ENCODE measurements at regions not wholly inside any gene's neighbourhood (a gene's known extent, or its start where the extent isn't known, plus 50 kb on each side); places are given as distances from the start of the nearest gene placed in this dataset.
A peak's percentile ranks its signal among the peaks of the same experiment; 100 is the strongest.
"Not testable (repeated sequence)": the region's sequence is repeated elsewhere in the genome, so short reads cannot be mapped to it uniquely, and the experiment has no call there.

GRCh38 chr15:62320259-62320658 is 155.2 kb upstream of the C2CD4B start:
- TF ChIP-seq, protein P1, sequence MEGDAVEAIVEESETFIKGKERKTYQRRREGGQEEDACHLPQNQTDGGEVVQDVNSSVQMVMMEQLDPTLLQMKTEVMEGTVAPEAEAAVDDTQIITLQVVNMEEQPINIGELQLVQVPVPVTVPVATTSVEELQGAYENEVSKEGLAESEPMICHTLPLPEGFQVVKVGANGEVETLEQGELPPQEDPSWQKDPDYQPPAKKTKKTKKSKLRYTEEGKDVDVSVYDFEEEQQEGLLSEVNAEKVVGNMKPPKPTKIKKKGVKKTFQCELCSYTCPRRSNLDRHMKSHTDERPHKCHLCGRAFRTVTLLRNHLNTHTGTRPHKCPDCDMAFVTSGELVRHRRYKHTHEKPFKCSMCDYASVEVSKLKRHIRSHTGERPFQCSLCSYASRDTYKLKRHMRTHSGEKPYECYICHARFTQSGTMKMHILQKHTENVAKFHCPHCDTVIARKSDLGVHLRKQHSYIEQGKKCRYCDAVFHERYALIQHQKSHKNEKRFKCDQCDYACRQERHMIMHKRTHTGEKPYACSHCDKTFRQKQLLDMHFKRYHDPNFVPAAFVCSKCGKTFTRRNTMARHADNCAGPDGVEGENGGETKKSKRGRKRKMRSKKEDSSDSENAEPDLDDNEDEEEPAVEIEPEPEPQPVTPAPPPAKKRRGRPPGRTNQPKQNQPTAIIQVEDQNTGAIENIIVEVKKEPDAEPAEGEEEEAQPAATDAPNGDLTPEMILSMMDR (conservative IDR thresholded peaks at IDR 0.05; ENCODE audit: low read length) = no peak
- no peak for DNase-seq (ENCODE audit: low read depth)
- H3K4me3 ChIP-seq (ENCODE audit: low read length) = no peak overlapping the region

- no peak overlapping the region for H3K4me3 ChIP-seq (ENCODE audit: low read length)
- DNase-seq (ENCODE audit: low read depth) = no peak
- TF ChIP-seq, protein P1 (conservative IDR thresholded peaks at IDR 0.05; ENCODE audit: low read length) = no peak
Measured at GRCh38 chr15:62323353-62323890, 158.3 kb upstream of the C2CD4B start.

GRCh38 chr15:62324382-62324781 is 159.3 kb upstream of the C2CD4B start:
- TF ChIP-seq, protein P1 (conservative IDR thresholded peaks at IDR 0.05; ENCODE audit: low read length) = no peak
- no peak overlapping the region for H3K4me3 ChIP-seq (ENCODE audit: low read length)
- peak; percentile 74 for DNase-seq (ENCODE audit: low read depth)

DNA sequence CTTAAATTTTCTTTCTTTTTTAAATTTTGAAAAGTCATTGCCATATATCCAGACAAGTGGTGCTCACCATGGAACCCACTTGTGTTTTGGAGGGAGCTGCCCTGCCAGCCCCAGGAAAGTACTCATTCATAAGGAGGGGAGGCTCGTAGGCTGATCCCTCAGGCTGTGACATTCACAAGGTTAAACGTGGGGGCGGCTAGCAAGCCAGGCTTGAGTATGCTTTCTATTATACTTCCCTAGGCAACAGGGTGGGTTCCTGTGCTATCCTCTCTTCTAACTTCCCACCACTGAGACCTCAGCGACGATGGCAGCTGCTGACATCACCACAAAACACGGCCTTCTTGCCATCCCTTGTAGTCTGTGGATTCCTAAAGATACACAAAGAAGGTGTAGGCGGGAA is 160.5 kb upstream of the C2CD4B start:
- DNase-seq (ENCODE audit: low read depth) = no peak
- no peak overlapping the region for H3K4me3 ChIP-seq (ENCODE audit: low read length)
- TF ChIP-seq, protein P1 (conservative IDR thresholded peaks at IDR 0.05; ENCODE audit: low read length) = no peak

GRCh38 chr15:62326460-62327011 is 161.5 kb upstream of the C2CD4B start:
- no peak for DNase-seq (ENCODE audit: low read depth)
- H3K4me3 ChIP-seq (ENCODE audit: low read length) = no peak overlapping the region
- TF ChIP-seq, protein P1 (conservative IDR thresholded peaks at IDR 0.05; ENCODE audit: low read length) = no peak

- TF ChIP-seq, protein P1 (conservative IDR thresholded peaks at IDR 0.05; ENCODE audit: low read length) = no peak
- DNase-seq (ENCODE audit: low read depth) = no peak
- H3K4me3 ChIP-seq (ENCODE audit: low read length) = no peak overlapping the region
Measured at GRCh38 chr15:62327406-62327805, 162.3 kb upstream of the C2CD4B start.

DNA sequence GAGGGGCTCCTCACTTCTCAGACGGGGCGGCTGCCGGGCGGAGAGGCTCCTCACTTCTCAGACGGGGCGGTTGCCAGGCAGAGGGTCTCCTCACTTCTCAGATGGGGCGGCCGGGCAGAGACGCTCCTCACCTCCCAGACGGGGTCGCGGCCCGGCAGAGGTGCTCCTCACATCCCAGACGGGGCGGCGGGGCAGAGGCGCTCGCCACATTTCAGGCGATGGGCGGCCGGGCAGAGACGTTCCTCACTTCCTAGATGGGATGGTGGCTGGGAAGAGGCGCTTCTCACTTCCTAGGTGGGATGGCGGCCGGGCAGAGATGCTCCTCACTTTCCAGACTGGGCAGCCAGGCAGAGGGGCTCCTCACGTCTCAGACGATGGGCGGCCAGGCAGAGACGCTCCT is 167.4 kb upstream of the C2CD4B start:
- DNase-seq (ENCODE audit: low read depth); H3K4me3 ChIP-seq (ENCODE audit: low read length): not testable (repeated sequence)
